ENCODE measurements at regions not wholly inside any gene's neighbourhood (a gene's known extent, or its start where the extent isn't known, plus 50 kb on each side); places are given as distances from the start of the nearest gene placed in this dataset.

DNA sequence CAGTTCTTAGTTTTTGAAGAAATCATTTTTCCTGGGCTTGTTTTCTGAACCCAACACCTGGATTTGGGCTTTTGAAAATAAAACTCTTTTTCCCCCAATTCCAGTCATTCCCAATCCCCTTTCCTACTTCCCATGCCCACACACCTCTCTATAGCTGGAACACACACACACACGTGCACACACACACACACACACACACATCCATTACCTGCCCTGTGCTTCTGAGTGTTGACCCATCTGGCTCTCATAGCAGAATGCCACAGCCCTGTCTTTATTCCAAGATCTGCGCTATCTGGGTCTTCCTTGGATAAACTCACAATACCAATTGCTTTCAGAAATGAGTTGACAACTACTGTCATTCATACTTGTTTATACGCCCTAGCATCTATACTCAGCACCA lies 54.9 kb upstream of the C4orf54 start:
- no peak for DNase-seq (ENCODE audit: low read depth)

DNA sequence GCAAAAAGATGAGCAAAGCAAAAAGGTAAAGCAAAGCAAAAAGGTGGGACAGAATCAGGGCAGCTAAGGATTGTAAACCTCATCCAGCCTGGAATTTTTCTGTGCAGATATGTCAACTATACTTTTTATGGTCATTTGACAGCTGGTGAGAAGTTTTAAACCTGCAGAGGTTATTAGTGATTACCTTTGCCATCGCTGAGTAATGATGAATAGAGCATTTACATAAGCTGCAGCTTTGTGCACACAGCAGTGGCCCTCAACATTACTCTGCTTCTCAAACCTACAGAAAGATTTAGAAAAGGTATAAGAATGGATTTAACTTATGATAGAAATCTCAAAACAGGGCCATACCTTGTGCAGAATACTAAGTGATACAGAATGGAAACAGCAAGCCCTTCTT lies 54.5 kb upstream of the C4orf54 start:
- DNase-seq (ENCODE audit: low read depth): no peak

DNA sequence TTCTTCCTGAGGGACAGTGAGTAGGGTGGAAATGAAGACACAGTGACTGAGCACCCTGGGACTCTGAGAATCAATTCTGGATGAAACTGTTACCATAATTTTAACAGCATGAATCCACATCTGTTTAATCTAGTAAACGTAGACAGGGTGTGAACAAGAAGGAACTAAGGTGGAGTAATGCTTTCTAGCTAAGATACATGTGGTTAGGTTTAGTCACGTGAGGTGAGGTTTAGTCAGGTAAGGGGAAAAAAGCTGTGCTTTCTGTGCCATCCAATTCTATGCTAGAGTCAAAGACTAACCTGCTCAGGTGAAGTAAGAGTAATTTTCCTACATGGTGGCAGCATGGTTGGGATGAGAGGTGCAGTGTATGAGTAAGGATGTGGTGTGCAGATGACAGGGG lies 54.0 kb upstream of the C4orf54 start:
- no peak for DNase-seq (ENCODE audit: low read depth)

DNA sequence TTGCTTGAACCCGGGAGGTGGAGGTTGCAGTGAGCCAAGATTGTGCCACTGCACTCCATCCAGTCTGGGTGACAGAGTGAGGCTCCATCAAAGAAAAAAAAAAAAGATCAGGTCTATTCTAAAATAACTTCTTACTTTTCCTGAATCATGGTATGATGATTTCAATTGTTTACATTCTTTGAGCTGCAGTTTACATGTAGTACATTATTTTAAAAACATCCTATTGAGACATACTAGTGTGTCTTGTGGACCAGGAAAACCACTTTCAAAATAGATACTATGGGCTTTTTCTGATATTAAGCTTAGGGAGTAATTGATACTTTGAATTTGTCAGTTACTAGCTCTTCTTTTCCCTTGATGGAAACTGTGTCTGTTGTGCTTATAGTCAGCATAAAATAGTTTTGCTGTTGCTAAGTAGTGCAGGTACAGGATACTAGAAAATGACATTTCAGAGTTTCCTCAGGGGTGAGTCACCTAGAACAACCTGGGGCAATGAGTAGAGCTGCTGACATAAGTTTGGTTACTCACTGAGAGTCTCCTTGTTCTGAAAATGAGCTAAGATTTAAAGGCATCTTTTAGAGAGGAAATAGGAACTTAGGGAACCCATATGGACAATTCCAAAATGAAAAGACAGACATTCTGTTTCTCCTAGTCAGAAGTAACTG lies 53.2 kb upstream of the C4orf54 start:
- no peak for DNase-seq (ENCODE audit: low read depth)

DNA sequence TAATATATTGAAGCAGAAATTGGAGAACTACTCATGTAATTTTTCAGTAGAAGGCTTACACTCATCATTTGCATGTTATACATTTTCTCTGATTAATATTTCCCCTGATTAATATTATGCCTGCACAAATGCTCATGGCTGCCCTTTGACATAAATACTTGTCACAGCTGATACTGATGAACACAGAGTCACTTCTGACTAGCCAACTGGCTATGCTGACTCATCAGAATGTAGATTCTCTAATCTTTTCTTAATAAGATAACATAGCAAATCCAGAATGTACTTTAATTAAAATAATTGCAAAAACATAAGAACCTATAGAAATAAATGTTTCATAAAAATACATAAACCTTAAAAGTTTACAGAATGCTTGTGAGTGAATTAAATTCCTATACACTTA lies 52.4 kb upstream of the C4orf54 start:
- no peak for DNase-seq (ENCODE audit: low read depth)

DNA sequence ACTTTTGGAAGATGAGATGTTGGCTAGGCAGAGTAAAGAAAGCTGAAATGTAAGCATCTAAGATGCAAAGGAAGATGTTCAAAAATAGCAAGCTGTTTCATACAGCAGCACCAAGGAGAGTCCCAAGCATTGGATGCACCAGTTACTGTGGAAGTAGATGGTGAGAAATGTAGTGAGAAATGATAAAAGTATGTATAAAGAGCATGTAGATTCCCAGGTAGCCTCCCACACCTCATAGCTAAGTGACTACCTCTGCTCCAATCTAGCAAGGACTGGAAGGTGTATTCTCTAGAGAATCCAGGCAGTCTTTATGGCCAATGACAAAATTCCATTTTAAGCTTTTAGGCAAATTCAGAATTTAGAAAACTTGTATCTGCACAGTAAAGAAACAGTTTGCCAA lies 50.9 kb upstream of the C4orf54 start:
- no peak for DNase-seq (ENCODE audit: low read depth)

All from non-pigmented ciliary epithelial cell (primary cell).